Thoracic aorta (tissue), 2 donors: ENCODE measurements at regions not wholly inside any gene's neighbourhood (a gene's known extent, or its start where the extent isn't known, plus 50 kb on each side); places are given as distances from the start of the nearest gene placed in this dataset.

ENCODE experiments used
- ATAC-seq: fragments of 150-250 bp; one replicate; pipeline ENCODE4 v1.8.0; 2017; ENCODE audit warnings: low read depth; ENCODE audit not compliant: insufficient number of reproducible peaks, low FRiP score
- DNase-seq: peaks from one replicate; pipeline ENCODE4 v3.0.0-alpha.2; 2020; ENCODE audit warnings: low spot score
- H3K27ac ChIP-seq, 2 donors: fragments of 200-600 bp; sonication (generic); 1 replicate in 1 of 2; 2 replicates in 1 of 2; pipeline ENCODE4 v1.5.1; 2016; ENCODE audit warnings: mild to moderate bottlenecking in 2 of 2, moderate library complexity in 2 of 2
- H3K27me3 ChIP-seq: fragments of 200-600 bp; sonication (generic); replicated peaks from 2 replicates; pipeline ENCODE4 v1.6.0; 2016; ENCODE audit warnings: mild to moderate bottlenecking; ENCODE audit not compliant: insufficient read depth
- H3K36me3 ChIP-seq: fragments of 200-600 bp; sonication (generic); one replicate; pipeline ENCODE4 v1.5.1; 2016
- H3K4me1 ChIP-seq, 2 donors: fragments of 200-600 bp; sonication (generic); 1 replicate in 1 of 2; 2 replicates in 1 of 2; pipeline versions ENCODE4 v1.5.1 to v1.6.0; 2016; ENCODE audit warnings: low read depth in 2 of 2, mild to moderate bottlenecking in 1 of 2; ENCODE audit not compliant: control insufficient read depth in 1 of 2
- H3K4me3 ChIP-seq: fragments of 200-600 bp; sonication (generic); 2 replicates; pipeline ENCODE4 v1.5.1; 2016; ENCODE audit warnings: mild to moderate bottlenecking
- H3K9me3 ChIP-seq: fragments of 200-600 bp; sonication (generic); 2 replicates; pipeline ENCODE4 v1.5.1; 2016
- TF ChIP-seq, protein P1 (sequence below): fragments of 200-600 bp; sonication (generic); IDR thresholded peaks from one replicate; pipeline ENCODE4 v1.5.1; 2019; ENCODE audit warnings: antibody characterized with exemption

DNA sequence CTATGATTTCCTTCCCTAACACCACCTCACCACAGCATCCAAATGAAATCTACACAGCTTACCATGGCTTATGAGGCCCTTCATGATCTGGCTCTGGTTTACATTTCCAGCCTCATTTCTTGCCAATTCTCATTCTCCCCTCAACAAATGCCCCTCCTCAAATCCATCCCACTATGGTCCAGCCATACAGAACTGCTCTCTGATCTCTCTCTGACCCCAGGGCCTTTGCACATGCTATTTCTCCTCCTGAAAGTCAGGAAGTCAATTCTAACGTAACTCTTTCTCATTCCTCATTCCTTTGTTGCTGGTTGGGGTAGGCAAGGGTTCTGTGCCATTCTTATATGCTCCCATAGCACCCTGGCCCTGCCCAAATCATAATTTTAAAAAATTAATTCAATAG, 120.0 kb downstream of the LRIG2 start:
- H3K27me3 ChIP-seq: no peaks in the 10 kb centered on the region
- no peaks in the 10 kb centered on the region for H3K4me1 ChIP-seq
- no peak for DNase-seq
- H3K9me3 ChIP-seq: no peaks in the 10 kb centered on the region
- H3K27ac ChIP-seq: no peak overlapping the region
- H3K36me3 ChIP-seq: no peaks in the 10 kb centered on the region
- no peak for ATAC-seq
- TF ChIP-seq, protein P1, sequence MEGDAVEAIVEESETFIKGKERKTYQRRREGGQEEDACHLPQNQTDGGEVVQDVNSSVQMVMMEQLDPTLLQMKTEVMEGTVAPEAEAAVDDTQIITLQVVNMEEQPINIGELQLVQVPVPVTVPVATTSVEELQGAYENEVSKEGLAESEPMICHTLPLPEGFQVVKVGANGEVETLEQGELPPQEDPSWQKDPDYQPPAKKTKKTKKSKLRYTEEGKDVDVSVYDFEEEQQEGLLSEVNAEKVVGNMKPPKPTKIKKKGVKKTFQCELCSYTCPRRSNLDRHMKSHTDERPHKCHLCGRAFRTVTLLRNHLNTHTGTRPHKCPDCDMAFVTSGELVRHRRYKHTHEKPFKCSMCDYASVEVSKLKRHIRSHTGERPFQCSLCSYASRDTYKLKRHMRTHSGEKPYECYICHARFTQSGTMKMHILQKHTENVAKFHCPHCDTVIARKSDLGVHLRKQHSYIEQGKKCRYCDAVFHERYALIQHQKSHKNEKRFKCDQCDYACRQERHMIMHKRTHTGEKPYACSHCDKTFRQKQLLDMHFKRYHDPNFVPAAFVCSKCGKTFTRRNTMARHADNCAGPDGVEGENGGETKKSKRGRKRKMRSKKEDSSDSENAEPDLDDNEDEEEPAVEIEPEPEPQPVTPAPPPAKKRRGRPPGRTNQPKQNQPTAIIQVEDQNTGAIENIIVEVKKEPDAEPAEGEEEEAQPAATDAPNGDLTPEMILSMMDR: no peak
- no peak overlapping the region for H3K4me3 ChIP-seq

GRCh38 chr1:113194846-113195830, 122.1 kb downstream of the LRIG2 start:
- no peak for ATAC-seq
- Histone ChIP-seq H3K27ac (no peak overlapping the region), H3K9me3 (no peaks in the 10 kb centered on the region), H3K4me1 (no peaks in the 10 kb centered on the region), H3K36me3 (no peaks in the 10 kb centered on the region), H3K27me3 (no peaks in the 10 kb centered on the region), H3K4me3 (no peak overlapping the region)
- TF ChIP-seq, protein P1: no peak
- DNase-seq: no peak

DNA sequence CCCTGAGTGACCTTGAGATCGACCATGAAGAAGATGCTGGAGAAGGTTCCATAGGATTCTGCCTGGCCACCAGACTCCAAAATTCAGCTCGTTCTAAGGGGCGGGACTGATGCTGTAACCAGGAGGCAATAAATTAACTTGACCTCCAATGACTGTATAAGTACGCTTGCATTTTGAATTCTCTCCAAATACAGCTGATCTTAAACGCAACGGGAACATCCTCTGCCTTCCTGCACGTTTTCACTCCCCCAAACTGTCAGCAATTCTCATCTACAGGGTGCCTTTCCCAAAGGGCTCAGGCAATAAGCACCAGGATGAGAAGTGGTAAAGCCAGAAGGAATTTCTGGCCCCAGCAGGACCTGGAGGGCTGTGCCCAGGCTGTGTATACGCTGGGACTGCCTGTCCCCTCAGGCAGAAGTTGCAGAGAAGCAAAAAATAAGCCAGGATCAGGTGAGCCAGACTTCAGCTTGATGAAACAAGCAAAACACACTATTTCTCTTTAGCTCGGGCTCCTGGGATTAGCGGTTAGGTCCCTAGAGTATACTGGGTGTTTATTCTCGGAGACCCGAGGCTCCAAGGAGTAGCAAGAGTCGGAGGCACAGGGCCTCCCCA, 124.8 kb downstream of the LRIG2 start:
- DNase-seq: no peak
- no peaks in the 10 kb centered on the region for H3K27me3 ChIP-seq
- no peak overlapping the region for H3K4me3 ChIP-seq
- ATAC-seq: no peak
- TF ChIP-seq, protein P1: no peak
- no peaks in the 10 kb centered on the region for H3K9me3 ChIP-seq
- H3K4me1 ChIP-seq: no peaks in the 10 kb centered on the region
- no peak overlapping the region for H3K27ac ChIP-seq
- H3K36me3 ChIP-seq: no peaks in the 10 kb centered on the region

GRCh38 chr1:113198806-113199205, 125.8 kb downstream of the LRIG2 start:
- no peaks in the 10 kb centered on the region for H3K36me3 ChIP-seq
- no peak for DNase-seq
- H3K27me3 ChIP-seq: no peaks in the 10 kb centered on the region
- TF ChIP-seq, protein P1: no peak
- no peak for ATAC-seq
- no peaks in the 10 kb centered on the region for H3K9me3 ChIP-seq
- no peaks in the 10 kb centered on the region for H3K4me1 ChIP-seq
- no peak overlapping the region for H3K4me3 ChIP-seq
- no peak overlapping the region for H3K27ac ChIP-seq

DNA sequence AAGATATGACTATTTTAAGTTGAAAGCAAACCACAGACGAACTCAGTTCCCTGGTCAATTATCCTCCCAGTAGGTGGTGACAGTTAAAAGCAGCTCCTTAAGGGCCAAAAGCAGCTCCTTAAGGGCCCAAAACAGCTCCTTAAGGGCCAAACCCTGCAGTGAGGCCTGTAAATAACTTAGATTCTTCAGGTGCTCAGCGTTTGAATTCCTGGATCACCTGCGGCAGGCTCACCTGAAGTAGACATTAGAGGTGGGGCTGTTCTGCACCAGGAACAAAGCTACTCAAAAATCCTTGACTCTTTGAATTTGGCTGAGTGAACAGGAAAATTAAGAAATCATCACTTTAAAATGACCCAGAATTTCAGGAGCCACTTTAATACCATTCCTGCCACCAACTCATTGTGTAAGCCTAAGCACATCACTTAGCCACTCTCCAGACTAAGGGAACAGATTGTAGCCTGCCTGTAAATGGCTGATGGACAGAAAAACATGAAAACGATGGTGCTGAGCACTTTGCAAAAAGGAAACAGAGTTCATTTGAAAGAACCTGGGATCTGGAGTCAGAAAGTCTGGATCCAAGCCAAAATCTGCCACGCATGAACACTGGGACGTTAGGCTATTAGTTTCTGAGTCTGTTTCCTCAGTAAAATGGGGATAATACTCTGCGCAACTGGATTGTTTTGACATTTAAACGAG, 126.9 kb downstream of the LRIG2 start:
- H3K4me1 ChIP-seq: no peaks in the 10 kb centered on the region
- no peak overlapping the region for H3K27ac ChIP-seq
- TF ChIP-seq, protein P1: no peak
- no peaks in the 10 kb centered on the region for H3K27me3 ChIP-seq
- no peak overlapping the region for H3K4me3 ChIP-seq
- ATAC-seq (no peak), DNase-seq (no peak)
- H3K9me3 ChIP-seq: peaks cover 3% of the 10 kb centered on the region
- H3K36me3 ChIP-seq: no peaks in the 10 kb centered on the region
